ENCODE measurements at regions not wholly inside any gene's neighbourhood (a gene's known extent, or its start where the extent isn't known, plus 50 kb on each side); places are given as distances from the start of the nearest gene placed in this dataset.

GRCh38 chr10:90598513-90598912, 259.3 kb downstream of the HTR7 start:
- no peaks in the 10 kb centered on the region for H3K4me1 ChIP-seq (ENCODE audit: insufficient read depth, low read length)
- no peaks in the 10 kb centered on the region for H3K9me3 ChIP-seq (ENCODE audit: low read length)
- H3K9ac ChIP-seq (ENCODE audit: low read length) = no peak overlapping the region
- no peak overlapping the region for H3K27ac ChIP-seq (ENCODE audit: low read depth, low read length)
- no peaks in the 10 kb centered on the region for H3K27me3 ChIP-seq (ENCODE audit: control insufficient read depth in 1 of 2, insufficient read depth in 2 of 2, low read length in 2 of 2)
- no peak overlapping the region for H3K4me3 ChIP-seq (ENCODE audit: low read depth in 1 of 2, low read length in 2 of 2)
- no peaks in the 10 kb centered on the region for H3K36me3 ChIP-seq (ENCODE audit: insufficient read depth, low read length)

GRCh38 chr10:90602862-90603610, 254.8 kb downstream of the HTR7 start:
- no peak overlapping the region for H3K9ac ChIP-seq (ENCODE audit: low read length)
- H3K36me3 ChIP-seq (ENCODE audit: insufficient read depth, low read length) = no peaks in the 10 kb centered on the region
- no peak overlapping the region for H3K27ac ChIP-seq (ENCODE audit: low read depth, low read length)
- H3K4me3 ChIP-seq (ENCODE audit: low read depth in 1 of 2, low read length in 2 of 2) = no peak overlapping the region
- H3K9me3 ChIP-seq (ENCODE audit: low read length) = no peaks in the 10 kb centered on the region
- no peaks in the 10 kb centered on the region for H3K4me1 ChIP-seq (ENCODE audit: insufficient read depth, low read length)
- H3K27me3 ChIP-seq (ENCODE audit: control insufficient read depth in 1 of 2, insufficient read depth in 2 of 2, low read length in 2 of 2) = no peaks in the 10 kb centered on the region

- Histone ChIP-seq H3K4me3 (ENCODE audit: low read depth in 1 of 2, low read length in 2 of 2) (no peak overlapping the region), H3K27me3 (ENCODE audit: control insufficient read depth in 1 of 2, insufficient read depth in 2 of 2, low read length in 2 of 2) (no peaks in the 10 kb centered on the region), H3K9me3 (ENCODE audit: low read length) (no peaks in the 10 kb centered on the region), H3K27ac (ENCODE audit: low read depth, low read length) (no peak overlapping the region), H3K9ac (ENCODE audit: low read length) (no peak overlapping the region), H3K4me1 (ENCODE audit: insufficient read depth, low read length) (no peaks in the 10 kb centered on the region), H3K36me3 (ENCODE audit: insufficient read depth, low read length) (no peaks in the 10 kb centered on the region)
These were observed 253.2 kb downstream of the HTR7 start for GRCh38 chr10:90604636-90605035.

- H3K27ac ChIP-seq (ENCODE audit: low read depth, low read length) = no peak overlapping the region
- H3K4me3 ChIP-seq (ENCODE audit: low read depth in 1 of 2, low read length in 2 of 2) = no peak overlapping the region
- H3K4me1 ChIP-seq (ENCODE audit: insufficient read depth, low read length) = no peaks in the 10 kb centered on the region
- H3K27me3 ChIP-seq (ENCODE audit: control insufficient read depth in 1 of 2, insufficient read depth in 2 of 2, low read length in 2 of 2) = no peaks in the 10 kb centered on the region
- no peak overlapping the region for H3K9ac ChIP-seq (ENCODE audit: low read length)
- H3K36me3 ChIP-seq (ENCODE audit: insufficient read depth, low read length) = no peaks in the 10 kb centered on the region
- H3K9me3 ChIP-seq (ENCODE audit: low read length) = no peaks in the 10 kb centered on the region
These were observed 252.3 kb downstream of the HTR7 start for GRCh38 chr10:90605506-90605905.

- H3K4me3 ChIP-seq (ENCODE audit: low read depth in 1 of 2, low read length in 2 of 2) = no peak overlapping the region
These were observed 245.6 kb downstream of the HTR7 start for GRCh38 chr10:90612276-90612675.

GRCh38 chr10:90614631-90615030, 243.2 kb downstream of the HTR7 start:
- H3K27ac ChIP-seq (ENCODE audit: low read depth, low read length) = no peak overlapping the region
- no peak overlapping the region for H3K4me3 ChIP-seq (ENCODE audit: low read depth in 1 of 2, low read length in 2 of 2)
- no peaks in the 10 kb centered on the region for H3K9me3 ChIP-seq (ENCODE audit: low read length)
- no peaks in the 10 kb centered on the region for H3K36me3 ChIP-seq (ENCODE audit: insufficient read depth, low read length)
- no peaks in the 10 kb centered on the region for H3K27me3 ChIP-seq (ENCODE audit: control insufficient read depth in 1 of 2, insufficient read depth in 2 of 2, low read length in 2 of 2)
- H3K4me1 ChIP-seq (ENCODE audit: insufficient read depth, low read length) = no peaks in the 10 kb centered on the region
- H3K9ac ChIP-seq (ENCODE audit: low read length) = no peak overlapping the region

More at GRCh38 chr10:90612276-90612675, 245.6 kb downstream of the HTR7 start:
- no peak overlapping the region for H3K9ac ChIP-seq (ENCODE audit: low read length)
- H3K36me3 ChIP-seq (ENCODE audit: insufficient read depth, low read length) = no peaks in the 10 kb centered on the region
- H3K27ac ChIP-seq (ENCODE audit: low read depth, low read length) = no peak overlapping the region
- H3K27me3 ChIP-seq (ENCODE audit: control insufficient read depth in 1 of 2, insufficient read depth in 2 of 2, low read length in 2 of 2) = no peaks in the 10 kb centered on the region
- H3K4me1 ChIP-seq (ENCODE audit: insufficient read depth, low read length) = no peaks in the 10 kb centered on the region
- H3K9me3 ChIP-seq (ENCODE audit: low read length) = no peaks in the 10 kb centered on the region

- Histone ChIP-seq H3K36me3 (ENCODE audit: insufficient read depth, low read length) (no peaks in the 10 kb centered on the region), H3K9ac (ENCODE audit: low read length) (no peak overlapping the region), H3K4me1 (ENCODE audit: insufficient read depth, low read length) (no peaks in the 10 kb centered on the region), H3K27ac (ENCODE audit: low read depth, low read length) (no peak overlapping the region), H3K9me3 (ENCODE audit: low read length) (no peaks in the 10 kb centered on the region), H3K27me3 (ENCODE audit: control insufficient read depth in 1 of 2, insufficient read depth in 2 of 2, low read length in 2 of 2) (no peaks in the 10 kb centered on the region), H3K4me3 (ENCODE audit: low read depth in 1 of 2, low read length in 2 of 2) (no peak overlapping the region)
These were observed 236.3 kb downstream of the HTR7 start for GRCh38 chr10:90621577-90621976.

- H3K9me3 ChIP-seq (ENCODE audit: low read length) = no peaks in the 10 kb centered on the region
- no peak overlapping the region for H3K9ac ChIP-seq (ENCODE audit: low read length)
- H3K27ac ChIP-seq (ENCODE audit: low read depth, low read length) = no peak overlapping the region
- H3K4me1 ChIP-seq (ENCODE audit: insufficient read depth, low read length) = no peaks in the 10 kb centered on the region
- H3K4me3 ChIP-seq (ENCODE audit: low read depth in 1 of 2, low read length in 2 of 2) = no peak overlapping the region
- no peaks in the 10 kb centered on the region for H3K27me3 ChIP-seq (ENCODE audit: control insufficient read depth in 1 of 2, insufficient read depth in 2 of 2, low read length in 2 of 2)
- H3K36me3 ChIP-seq (ENCODE audit: insufficient read depth, low read length) = no peaks in the 10 kb centered on the region
These were observed 222.6 kb downstream of the HTR7 start for GRCh38 chr10:90635111-90635765.

- Histone ChIP-seq H3K4me1 (ENCODE audit: insufficient read depth, low read length) (peaks cover 14% of the 10 kb centered on the region), H3K4me3 (ENCODE audit: low read depth in 1 of 2, low read length in 2 of 2) (no peak overlapping the region), H3K9ac (ENCODE audit: low read length) (no peak overlapping the region), H3K36me3 (ENCODE audit: insufficient read depth, low read length) (no peaks in the 10 kb centered on the region), H3K9me3 (ENCODE audit: low read length) (no peaks in the 10 kb centered on the region), H3K27me3 (ENCODE audit: control insufficient read depth in 1 of 2, insufficient read depth in 2 of 2, low read length in 2 of 2) (no peaks in the 10 kb centered on the region), H3K27ac (ENCODE audit: low read depth, low read length) (no peak overlapping the region)
These were observed 217.1 kb downstream of the HTR7 start for GRCh38 chr10:90640756-90641155.

- Histone ChIP-seq H3K9me3 (ENCODE audit: low read length) (no peaks in the 10 kb centered on the region), H3K9ac (ENCODE audit: low read length) (no peak overlapping the region), H3K4me3 (ENCODE audit: low read depth in 1 of 2, low read length in 2 of 2) (no peak overlapping the region), H3K27me3 (ENCODE audit: control insufficient read depth in 1 of 2, insufficient read depth in 2 of 2, low read length in 2 of 2) (no peaks in the 10 kb centered on the region), H3K36me3 (ENCODE audit: insufficient read depth, low read length) (no peaks in the 10 kb centered on the region), H3K4me1 (ENCODE audit: insufficient read depth, low read length) (peaks cover 14% of the 10 kb centered on the region), H3K27ac (ENCODE audit: low read depth, low read length) (no peak overlapping the region)
These were observed 216.1 kb downstream of the HTR7 start for GRCh38 chr10:90641731-90642130.

GRCh38 chr10:90642136-90642535, 215.7 kb downstream of the HTR7 start:
- H3K27ac ChIP-seq (ENCODE audit: low read depth, low read length) = no peak overlapping the region
- no peak overlapping the region for H3K4me3 ChIP-seq (ENCODE audit: low read depth in 1 of 2, low read length in 2 of 2)
- no peak overlapping the region for H3K9ac ChIP-seq (ENCODE audit: low read length)
- H3K4me1 ChIP-seq (ENCODE audit: insufficient read depth, low read length) = peaks cover 14% of the 10 kb centered on the region
- H3K9me3 ChIP-seq (ENCODE audit: low read length) = no peaks in the 10 kb centered on the region
- H3K36me3 ChIP-seq (ENCODE audit: insufficient read depth, low read length) = no peaks in the 10 kb centered on the region
- H3K27me3 ChIP-seq (ENCODE audit: control insufficient read depth in 1 of 2, insufficient read depth in 2 of 2, low read length in 2 of 2) = no peaks in the 10 kb centered on the region

GRCh38 chr10:90642650-90643049, 215.2 kb downstream of the HTR7 start:
- Histone ChIP-seq H3K4me3 (ENCODE audit: low read depth in 1 of 2, low read length in 2 of 2) (no peak overlapping the region), H3K4me1 (ENCODE audit: insufficient read depth, low read length) (peaks cover 14% of the 10 kb centered on the region), H3K27me3 (ENCODE audit: control insufficient read depth in 1 of 2, insufficient read depth in 2 of 2, low read length in 2 of 2) (no peaks in the 10 kb centered on the region), H3K36me3 (ENCODE audit: insufficient read depth, low read length) (no peaks in the 10 kb centered on the region), H3K9me3 (ENCODE audit: low read length) (no peaks in the 10 kb centered on the region), H3K27ac (ENCODE audit: low read depth, low read length) (no peak overlapping the region), H3K9ac (ENCODE audit: low read length) (no peak overlapping the region)
